ENCODE measurements at regions not wholly inside any gene's neighbourhood (a gene's known extent, or its start where the extent isn't known, plus 50 kb on each side); places are given as distances from the start of the nearest gene placed in this dataset.

DNA sequence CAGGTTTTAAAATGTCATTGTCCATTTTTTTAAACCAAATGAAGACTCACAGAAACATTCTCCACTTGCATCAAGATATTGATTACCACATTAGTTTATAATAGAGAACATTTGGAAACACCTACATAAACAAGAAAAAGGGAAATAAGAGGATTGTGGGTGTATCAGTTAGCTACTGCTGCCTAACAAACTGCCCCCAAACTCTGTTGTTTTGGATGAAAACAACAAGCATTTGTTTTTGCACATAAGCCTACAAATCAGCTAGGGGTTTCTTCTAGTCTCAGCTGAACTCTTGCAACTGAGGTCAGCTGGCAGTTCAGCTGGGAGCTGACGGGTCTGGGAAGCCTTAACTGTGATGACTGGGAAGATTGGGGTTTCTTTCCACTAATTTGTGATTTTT is 464.4 kb downstream of the COG6 start:
- no peak overlapping the region for H3K9ac ChIP-seq (ENCODE audit: insufficient read depth, low read length)
- no peak for TF ChIP-seq EZH2 (IDR thresholded peaks at IDR 0.05; ENCODE audit: low read length, missing control alignments)
- TF ChIP-seq, protein P1, sequence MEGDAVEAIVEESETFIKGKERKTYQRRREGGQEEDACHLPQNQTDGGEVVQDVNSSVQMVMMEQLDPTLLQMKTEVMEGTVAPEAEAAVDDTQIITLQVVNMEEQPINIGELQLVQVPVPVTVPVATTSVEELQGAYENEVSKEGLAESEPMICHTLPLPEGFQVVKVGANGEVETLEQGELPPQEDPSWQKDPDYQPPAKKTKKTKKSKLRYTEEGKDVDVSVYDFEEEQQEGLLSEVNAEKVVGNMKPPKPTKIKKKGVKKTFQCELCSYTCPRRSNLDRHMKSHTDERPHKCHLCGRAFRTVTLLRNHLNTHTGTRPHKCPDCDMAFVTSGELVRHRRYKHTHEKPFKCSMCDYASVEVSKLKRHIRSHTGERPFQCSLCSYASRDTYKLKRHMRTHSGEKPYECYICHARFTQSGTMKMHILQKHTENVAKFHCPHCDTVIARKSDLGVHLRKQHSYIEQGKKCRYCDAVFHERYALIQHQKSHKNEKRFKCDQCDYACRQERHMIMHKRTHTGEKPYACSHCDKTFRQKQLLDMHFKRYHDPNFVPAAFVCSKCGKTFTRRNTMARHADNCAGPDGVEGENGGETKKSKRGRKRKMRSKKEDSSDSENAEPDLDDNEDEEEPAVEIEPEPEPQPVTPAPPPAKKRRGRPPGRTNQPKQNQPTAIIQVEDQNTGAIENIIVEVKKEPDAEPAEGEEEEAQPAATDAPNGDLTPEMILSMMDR (conservative IDR thresholded peaks at IDR 0.05 in 1 of 2, IDR thresholded peaks at IDR 0.05 in 1 of 2; ENCODE audit: low read depth in 1 of 2, low read length in 2 of 2) = no peak
- H3K27me3 ChIP-seq (ENCODE audit: control insufficient read depth, insufficient read depth, low read length) = no peaks in the 10 kb centered on the region
- no peaks in the 10 kb centered on the region for H4K20me1 ChIP-seq (ENCODE audit: control insufficient read depth, extremely low read depth, insufficient read depth, low read length)
- H3K36me3 ChIP-seq (ENCODE audit: control insufficient read depth, insufficient read depth, low read length) = no peaks in the 10 kb centered on the region
- H3K4me2 ChIP-seq (ENCODE audit: extremely low read depth, insufficient read depth, low read length) = no peak overlapping the region
- no peak overlapping the region for H2AFZ ChIP-seq (ENCODE audit: low read length)
- no peak for DNase-seq (ENCODE audit: low read depth in 2 of 2)
- no peaks in the 10 kb centered on the region for H3K4me1 ChIP-seq (ENCODE audit: control insufficient read depth, extremely low read depth, insufficient read depth, low read length)
- no peaks in the 10 kb centered on the region for H3K9me3 ChIP-seq (ENCODE audit: control insufficient read depth, insufficient read depth, low read depth, low read length)
- no peak overlapping the region for H3K27ac ChIP-seq (ENCODE audit: insufficient read depth, low read length)
- H3K4me3 ChIP-seq (replicated peaks in 1 of 4; ENCODE audit: control extremely low read depth in 1 of 4, insufficient read depth in 1 of 4, low read depth in 3 of 4, low read length in 4 of 4) = no peak overlapping the region
- no peaks in the 10 kb centered on the region for H3K79me2 ChIP-seq (ENCODE audit: control insufficient read depth, insufficient read depth, low read length)

DNA sequence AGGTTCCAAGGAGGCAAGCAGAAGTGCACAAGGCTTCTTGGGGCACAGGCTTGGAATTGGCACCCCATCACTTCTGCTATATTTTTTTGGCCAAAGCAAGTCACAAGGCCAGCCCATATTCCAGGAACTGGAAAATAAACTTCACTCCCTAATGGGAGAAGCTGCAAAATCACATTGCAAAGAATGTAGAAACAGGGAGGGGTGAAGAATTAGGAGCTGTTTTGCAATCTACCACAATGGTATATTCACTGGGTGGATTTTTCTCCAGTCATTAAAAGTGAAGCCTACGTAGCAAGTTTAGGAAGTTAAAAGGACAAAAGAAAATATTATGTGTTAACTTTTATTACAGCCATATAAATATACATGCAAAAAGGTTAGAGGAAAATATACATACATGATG is 464.8 kb downstream of the COG6 start:
- H3K27ac ChIP-seq (ENCODE audit: insufficient read depth, low read length) = no peak overlapping the region
- H2AFZ ChIP-seq (ENCODE audit: low read length) = no peak overlapping the region
- no peaks in the 10 kb centered on the region for H4K20me1 ChIP-seq (ENCODE audit: control insufficient read depth, extremely low read depth, insufficient read depth, low read length)
- H3K9me3 ChIP-seq (ENCODE audit: control insufficient read depth, insufficient read depth, low read depth, low read length) = no peaks in the 10 kb centered on the region
- H3K9ac ChIP-seq (ENCODE audit: insufficient read depth, low read length) = no peak overlapping the region
- peak; percentile 60 to 70 for DNase-seq (ENCODE audit: low read depth in 2 of 2)
- H3K4me3 ChIP-seq (replicated peaks in 1 of 4; ENCODE audit: control extremely low read depth in 1 of 4, insufficient read depth in 1 of 4, low read depth in 3 of 4, low read length in 4 of 4) = no peak overlapping the region
- no peaks in the 10 kb centered on the region for H3K79me2 ChIP-seq (ENCODE audit: control insufficient read depth, insufficient read depth, low read length)
- TF ChIP-seq, protein P1 (conservative IDR thresholded peaks at IDR 0.05 in 1 of 2, IDR thresholded peaks at IDR 0.05 in 1 of 2; ENCODE audit: low read depth in 1 of 2, low read length in 2 of 2) = no peak
- TF ChIP-seq EZH2 (IDR thresholded peaks at IDR 0.05; ENCODE audit: low read length, missing control alignments) = no peak
- H3K4me1 ChIP-seq (ENCODE audit: control insufficient read depth, extremely low read depth, insufficient read depth, low read length) = no peaks in the 10 kb centered on the region
- no peak overlapping the region for H3K4me2 ChIP-seq (ENCODE audit: extremely low read depth, insufficient read depth, low read length)
- H3K27me3 ChIP-seq (ENCODE audit: control insufficient read depth, insufficient read depth, low read length) = no peaks in the 10 kb centered on the region
- no peaks in the 10 kb centered on the region for H3K36me3 ChIP-seq (ENCODE audit: control insufficient read depth, insufficient read depth, low read length)

DNA sequence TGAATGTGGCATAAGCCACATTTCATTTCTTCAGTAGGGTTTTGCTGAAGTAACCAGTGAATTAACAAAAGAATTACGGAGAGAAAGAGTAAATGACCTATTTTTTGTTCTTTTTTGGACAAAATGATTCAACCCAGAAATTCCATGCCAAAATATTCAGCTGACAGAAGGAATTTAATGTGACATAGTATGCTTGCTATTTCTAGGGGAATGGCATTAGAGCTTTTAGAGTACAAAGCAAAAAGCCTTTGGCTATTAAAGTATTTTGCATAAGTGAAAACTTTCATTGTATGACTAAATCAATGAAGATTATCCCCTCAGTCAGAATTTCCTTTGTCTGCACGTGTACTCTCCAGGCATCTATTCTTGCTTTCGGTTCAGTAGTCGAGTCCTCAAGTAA is 465.3 kb downstream of the COG6 start:
- Histone ChIP-seq H4K20me1 (ENCODE audit: control insufficient read depth, extremely low read depth, insufficient read depth, low read length) (no peaks in the 10 kb centered on the region), H3K79me2 (ENCODE audit: control insufficient read depth, insufficient read depth, low read length) (no peaks in the 10 kb centered on the region), H3K4me3 (replicated peaks in 1 of 4; ENCODE audit: control extremely low read depth in 1 of 4, insufficient read depth in 1 of 4, low read depth in 3 of 4, low read length in 4 of 4) (no peak overlapping the region), H3K9ac (ENCODE audit: insufficient read depth, low read length) (no peak overlapping the region), H3K9me3 (ENCODE audit: control insufficient read depth, insufficient read depth, low read depth, low read length) (no peaks in the 10 kb centered on the region), H3K27me3 (ENCODE audit: control insufficient read depth, insufficient read depth, low read length) (no peaks in the 10 kb centered on the region), H3K27ac (ENCODE audit: insufficient read depth, low read length) (no peak overlapping the region), H2AFZ (ENCODE audit: low read length) (no peak overlapping the region), H3K4me1 (ENCODE audit: control insufficient read depth, extremely low read depth, insufficient read depth, low read length) (no peaks in the 10 kb centered on the region), H3K4me2 (ENCODE audit: extremely low read depth, insufficient read depth, low read length) (no peak overlapping the region), H3K36me3 (ENCODE audit: control insufficient read depth, insufficient read depth, low read length) (no peaks in the 10 kb centered on the region)
- TF ChIP-seq, protein P1 (conservative IDR thresholded peaks at IDR 0.05 in 1 of 2, IDR thresholded peaks at IDR 0.05 in 1 of 2; ENCODE audit: low read depth in 1 of 2, low read length in 2 of 2) = no peak
- TF ChIP-seq EZH2 (IDR thresholded peaks at IDR 0.05; ENCODE audit: low read length, missing control alignments) = no peak
- DNase-seq (ENCODE audit: low read depth in 2 of 2) = peak; percentile 33 to 79

Data from fibroblast of lung (primary cell).